ENCODE measurements at regions not wholly inside any gene's neighbourhood (a gene's known extent, or its start where the extent isn't known, plus 50 kb on each side); places are given as distances from the start of the nearest gene placed in this dataset.

DNA sequence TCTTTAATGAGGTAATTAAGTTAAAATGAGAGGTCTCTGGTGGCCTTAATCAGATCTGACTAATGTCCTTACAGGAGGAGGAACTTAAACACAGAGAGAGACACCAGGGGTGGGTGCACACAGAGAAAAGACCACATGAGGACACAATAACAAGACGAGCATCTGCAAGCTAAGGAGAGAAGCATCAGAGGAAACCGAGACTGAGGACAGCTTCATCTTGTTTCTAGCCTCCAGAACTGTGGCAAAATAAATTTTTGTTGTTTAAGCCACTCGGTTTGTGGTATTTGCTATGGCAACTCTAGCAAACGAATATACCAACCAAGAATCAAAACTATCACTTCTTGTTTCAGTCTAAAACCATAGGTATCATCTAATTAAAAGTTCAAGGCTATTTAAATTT, 400.1 kb downstream of the PID1 start:
- TF ChIP-seq, protein P1, sequence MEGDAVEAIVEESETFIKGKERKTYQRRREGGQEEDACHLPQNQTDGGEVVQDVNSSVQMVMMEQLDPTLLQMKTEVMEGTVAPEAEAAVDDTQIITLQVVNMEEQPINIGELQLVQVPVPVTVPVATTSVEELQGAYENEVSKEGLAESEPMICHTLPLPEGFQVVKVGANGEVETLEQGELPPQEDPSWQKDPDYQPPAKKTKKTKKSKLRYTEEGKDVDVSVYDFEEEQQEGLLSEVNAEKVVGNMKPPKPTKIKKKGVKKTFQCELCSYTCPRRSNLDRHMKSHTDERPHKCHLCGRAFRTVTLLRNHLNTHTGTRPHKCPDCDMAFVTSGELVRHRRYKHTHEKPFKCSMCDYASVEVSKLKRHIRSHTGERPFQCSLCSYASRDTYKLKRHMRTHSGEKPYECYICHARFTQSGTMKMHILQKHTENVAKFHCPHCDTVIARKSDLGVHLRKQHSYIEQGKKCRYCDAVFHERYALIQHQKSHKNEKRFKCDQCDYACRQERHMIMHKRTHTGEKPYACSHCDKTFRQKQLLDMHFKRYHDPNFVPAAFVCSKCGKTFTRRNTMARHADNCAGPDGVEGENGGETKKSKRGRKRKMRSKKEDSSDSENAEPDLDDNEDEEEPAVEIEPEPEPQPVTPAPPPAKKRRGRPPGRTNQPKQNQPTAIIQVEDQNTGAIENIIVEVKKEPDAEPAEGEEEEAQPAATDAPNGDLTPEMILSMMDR (IDR thresholded peaks at IDR 0.05), result no peak
- TF ChIP-seq POLR2A (IDR thresholded peaks at IDR 0.05), result no peak
- H3K27me3 ChIP-seq, result no peaks in the 10 kb centered on the region

DNA sequence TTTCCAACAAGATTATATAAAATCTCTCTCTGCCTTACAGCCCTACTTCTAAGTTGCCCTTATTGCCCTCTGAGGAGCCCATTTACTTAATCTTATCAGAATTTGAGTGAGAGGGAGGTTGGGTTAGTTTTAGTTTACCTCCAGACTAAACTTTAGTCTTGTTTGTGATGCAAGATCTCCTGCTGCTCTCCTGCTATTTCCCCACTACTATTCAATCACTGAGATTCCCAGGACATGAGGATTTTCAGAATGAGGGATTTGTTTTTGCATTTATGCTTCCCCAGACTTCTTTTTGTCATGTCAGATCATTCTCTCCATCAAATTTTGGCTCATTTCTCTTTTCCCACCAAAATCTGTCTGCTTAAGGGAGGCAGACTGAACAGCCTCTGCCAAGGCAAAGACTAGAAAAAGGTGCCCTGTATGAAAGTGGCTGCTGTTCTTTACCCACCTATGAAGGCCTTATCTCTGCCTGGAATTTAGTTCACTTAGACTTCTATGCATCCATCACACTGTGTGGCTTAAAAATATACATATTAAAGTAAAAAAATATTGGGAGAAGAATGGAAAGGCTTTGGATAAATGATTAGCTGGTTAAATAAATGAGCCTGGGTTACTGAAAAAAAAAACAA, 401.3 kb downstream of the PID1 start:
- no peak overlapping the region for H3K27ac ChIP-seq
- TF ChIP-seq POLR2A (IDR thresholded peaks at IDR 0.05), result no peak
- TF ChIP-seq, protein P1 (IDR thresholded peaks at IDR 0.05), result no peak
- H3K27me3 ChIP-seq, result no peaks in the 10 kb centered on the region
- H3K4me1 ChIP-seq, result no peaks in the 10 kb centered on the region
- no peak for DNase-seq
- no peak overlapping the region for H3K4me3 ChIP-seq (replicated peaks in 1 of 3)
- intact Hi-C loops (cut with DNase I), result no loop called here
- H3K9me3 ChIP-seq, result no peaks in the 10 kb centered on the region
- no peaks in the 10 kb centered on the region for H3K36me3 ChIP-seq

More for the DNA sequence above, 400.1 kb downstream of the PID1 start:
- no peak for DNase-seq
- Histone ChIP-seq H3K36me3 (no peaks in the 10 kb centered on the region), H3K4me1 (no peaks in the 10 kb centered on the region), H3K9me3 (no peaks in the 10 kb centered on the region), H3K4me3 (replicated peaks in 1 of 3) (no peak overlapping the region), H3K27ac (no peak overlapping the region)
- 63% methylated on average over 4 of the region's 4 CpGs for WGBS, 2 donors
- intact Hi-C loops (cut with DNase I), result no loop called here

DNA sequence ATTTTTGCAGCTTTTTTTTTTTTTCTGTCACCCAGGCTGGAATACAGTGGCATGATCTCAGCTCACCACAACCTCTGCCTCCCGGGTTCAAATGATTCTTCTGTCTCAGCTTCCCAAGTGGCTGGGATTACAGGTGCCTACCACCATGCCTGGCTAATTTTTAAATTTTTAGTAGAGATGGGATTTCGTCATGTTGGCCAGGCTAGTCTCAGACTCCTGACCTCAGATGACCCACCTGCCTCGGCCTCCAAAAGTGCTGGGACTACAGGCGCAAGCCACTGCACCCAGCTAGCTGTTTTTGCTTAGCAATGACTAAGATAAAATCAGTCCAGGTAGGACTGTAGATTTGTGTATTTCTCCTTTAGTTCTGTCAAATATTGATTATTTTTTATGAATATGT, 403.7 kb downstream of the PID1 start:
- Histone ChIP-seq H3K9me3 (no peaks in the 10 kb centered on the region), H3K27me3 (no peaks in the 10 kb centered on the region), H3K27ac (no peak overlapping the region), H3K4me1 (no peaks in the 10 kb centered on the region), H3K36me3 (no peaks in the 10 kb centered on the region), H3K4me3 (replicated peaks in 1 of 3) (no peak overlapping the region)
- TF ChIP-seq, protein P1 (IDR thresholded peaks at IDR 0.05), result no peak
- TF ChIP-seq POLR2A (IDR thresholded peaks at IDR 0.05), result no peak
- no peak for DNase-seq
- intact Hi-C loops (cut with DNase I), result no loop called here
- WGBS, 2 donors, result 88 to 90% methylated on average over 4 of the region's 4 CpGs

DNA sequence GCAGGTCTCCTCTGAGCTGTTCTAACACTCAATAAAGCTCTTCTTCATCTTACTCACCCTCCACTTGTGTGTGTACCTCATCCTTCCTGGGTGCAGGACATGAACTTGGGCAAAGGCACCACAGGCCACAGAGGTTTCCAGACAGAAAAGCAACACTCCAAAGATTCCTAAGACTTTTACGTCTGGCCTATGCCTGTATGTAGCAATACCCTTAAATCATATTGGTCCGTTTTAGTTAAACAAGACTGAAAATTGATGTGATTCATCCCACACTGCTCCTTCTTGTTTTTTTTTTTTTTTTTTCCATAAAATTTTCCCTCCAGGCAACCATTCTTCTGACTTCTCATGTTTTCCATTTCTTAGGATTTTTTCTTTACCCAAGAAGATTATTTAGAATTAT, 404.3 kb downstream of the PID1 start:
- Histone ChIP-seq H3K27me3 (no peaks in the 10 kb centered on the region), H3K9me3 (no peaks in the 10 kb centered on the region), H3K4me1 (no peaks in the 10 kb centered on the region), H3K27ac (no peak overlapping the region), H3K36me3 (no peaks in the 10 kb centered on the region), H3K4me3 (replicated peaks in 1 of 3) (no peak overlapping the region)
- intact Hi-C loops (cut with DNase I), result no loop called here
- DNase-seq, result no peak
- 74 to 83% methylated on average over 2 of the region's 2 CpGs for WGBS, 2 donors
- TF ChIP-seq POLR2A (IDR thresholded peaks at IDR 0.05), result no peak

DNA sequence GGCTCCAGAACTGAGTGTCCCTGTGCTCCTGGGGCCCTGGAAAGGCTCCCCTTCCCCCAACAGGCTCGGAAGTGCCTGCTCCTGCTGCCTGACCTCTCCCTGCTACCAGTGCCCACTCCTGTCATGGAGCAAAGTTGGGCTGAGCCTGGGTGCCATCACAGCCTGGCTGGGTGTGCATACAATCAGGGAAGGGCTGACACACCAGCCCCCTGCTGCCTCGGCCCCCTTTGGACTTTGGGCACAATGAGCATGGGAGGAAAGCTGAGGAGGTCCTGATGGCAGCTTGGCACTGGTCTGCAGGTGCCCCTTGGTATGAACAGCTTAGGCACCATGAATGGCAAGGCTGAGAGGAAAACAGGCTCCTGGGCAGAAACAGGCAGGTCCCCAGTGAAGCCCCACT, 405.0 kb downstream of the PID1 start:
- intact Hi-C loops (cut with DNase I), result no loop called here
- Histone ChIP-seq H3K9me3 (no peaks in the 10 kb centered on the region), H3K27ac (no peak overlapping the region), H3K27me3 (no peaks in the 10 kb centered on the region), H3K4me1 (no peaks in the 10 kb centered on the region), H3K36me3 (no peaks in the 10 kb centered on the region), H3K4me3 (replicated peaks in 1 of 3) (no peak overlapping the region)
- TF ChIP-seq POLR2A (IDR thresholded peaks at IDR 0.05), result no peak
- TF ChIP-seq, protein P1 (IDR thresholded peaks at IDR 0.05), result no peak
- DNase-seq, result no peak
- 83 to 100% methylated on average over 1 of the region's 2 CpGs for WGBS, 2 donors

DNA sequence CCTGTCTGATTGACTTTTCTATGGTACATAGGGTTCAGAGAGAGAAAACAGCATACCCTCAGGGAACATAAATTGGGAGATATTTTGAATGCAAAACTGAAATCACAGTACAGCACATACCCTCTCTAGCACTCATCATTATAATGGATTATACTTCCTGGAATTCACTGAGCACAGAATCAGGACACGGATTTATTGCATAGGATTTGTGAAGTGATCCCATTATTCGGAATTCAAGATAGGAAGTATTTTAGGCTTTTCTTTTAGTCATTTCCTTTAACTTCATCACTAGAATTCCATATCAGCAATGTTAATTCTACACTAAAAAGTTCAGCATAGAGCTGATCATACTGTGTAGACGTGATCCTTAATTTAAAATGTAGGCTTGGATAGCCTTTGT, 407.0 kb downstream of the PID1 start:
- Histone ChIP-seq H3K9me3 (no peaks in the 10 kb centered on the region), H3K4me1 (no peaks in the 10 kb centered on the region), H3K36me3 (no peaks in the 10 kb centered on the region), H3K27me3 (no peaks in the 10 kb centered on the region), H3K4me3 (replicated peaks in 1 of 3) (no peak overlapping the region), H3K27ac (no peak overlapping the region)
- TF ChIP-seq, protein P1 (IDR thresholded peaks at IDR 0.05), result no peak
- TF ChIP-seq POLR2A (IDR thresholded peaks at IDR 0.05), result no peak
- 82 to 83% methylated on average over 3 of the region's 3 CpGs for WGBS, 2 donors
- DNase-seq, result no peak
- intact Hi-C loops (cut with DNase I), result no loop called here

Data from thyroid gland (tissue), 4 donors.